Left forelimb (tissue), 1 donor: ENCODE measurements at regions not wholly inside any gene's neighbourhood (a gene's known extent, or its start where the extent isn't known, plus 50 kb on each side); places are given as distances from the start of the nearest gene placed in this dataset.

ENCODE experiments used
- DNase-seq: peaks from one replicate; pipeline ENCODE4 v3.0.0-alpha.2; 2018; ENCODE audit warnings: low spot score

DNA sequence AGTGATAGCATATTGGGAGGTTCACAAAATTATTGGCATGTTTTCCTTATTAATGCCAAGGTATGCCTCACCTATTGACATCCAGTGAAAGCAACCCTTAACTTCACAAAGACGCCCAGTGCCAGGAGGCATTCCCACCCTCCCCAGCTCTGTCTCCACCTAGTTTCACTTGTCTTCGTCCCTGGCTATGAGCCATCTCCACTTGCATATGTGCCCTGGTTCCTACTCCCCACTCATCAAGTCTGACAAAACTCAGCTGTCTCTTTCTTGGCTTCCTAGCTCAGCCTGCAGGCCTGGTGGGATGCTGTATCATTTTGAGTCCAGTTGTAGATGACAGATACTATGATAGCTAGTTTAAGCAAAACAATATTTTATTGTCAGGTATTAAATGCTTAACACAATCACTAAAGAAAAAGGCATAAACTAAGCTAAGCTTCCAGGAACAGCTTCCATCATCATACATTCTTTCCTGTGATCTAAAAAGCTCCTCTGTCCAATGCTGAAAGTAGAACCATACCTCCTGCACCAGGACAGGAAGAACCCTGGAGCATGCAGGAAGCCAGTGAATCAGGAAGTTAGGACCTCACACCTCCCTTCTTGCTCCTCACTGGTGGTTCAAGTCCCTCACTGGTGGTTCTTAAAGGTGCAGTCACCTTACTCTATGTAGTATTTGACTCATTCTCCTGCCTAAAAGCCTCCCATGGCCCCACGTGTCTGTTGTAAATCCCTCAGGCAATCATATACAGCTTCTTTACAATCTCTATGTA is 410.3 kb upstream of the RASGEF1B start:
- no peak for DNase-seq

DNA sequence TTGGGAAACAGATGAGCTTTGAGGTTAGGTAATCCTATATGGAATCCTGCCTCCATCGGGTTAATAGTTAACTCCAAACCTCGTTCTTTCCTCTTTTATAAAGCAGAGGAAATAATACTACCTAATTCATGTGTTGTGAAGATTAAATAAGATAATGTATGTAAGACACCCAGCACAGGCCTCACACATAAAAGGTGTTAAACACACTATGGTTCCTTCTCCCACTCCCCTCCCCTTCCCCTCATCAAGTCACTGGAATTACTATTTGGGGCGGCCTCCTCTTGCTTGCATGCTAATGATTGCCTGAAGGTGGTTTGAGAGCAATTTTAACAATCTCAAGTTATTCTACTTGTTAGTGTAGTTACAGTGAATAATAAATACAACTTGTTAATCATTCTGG is 404.4 kb upstream of the RASGEF1B start:
- DNase-seq: no peak

DNA sequence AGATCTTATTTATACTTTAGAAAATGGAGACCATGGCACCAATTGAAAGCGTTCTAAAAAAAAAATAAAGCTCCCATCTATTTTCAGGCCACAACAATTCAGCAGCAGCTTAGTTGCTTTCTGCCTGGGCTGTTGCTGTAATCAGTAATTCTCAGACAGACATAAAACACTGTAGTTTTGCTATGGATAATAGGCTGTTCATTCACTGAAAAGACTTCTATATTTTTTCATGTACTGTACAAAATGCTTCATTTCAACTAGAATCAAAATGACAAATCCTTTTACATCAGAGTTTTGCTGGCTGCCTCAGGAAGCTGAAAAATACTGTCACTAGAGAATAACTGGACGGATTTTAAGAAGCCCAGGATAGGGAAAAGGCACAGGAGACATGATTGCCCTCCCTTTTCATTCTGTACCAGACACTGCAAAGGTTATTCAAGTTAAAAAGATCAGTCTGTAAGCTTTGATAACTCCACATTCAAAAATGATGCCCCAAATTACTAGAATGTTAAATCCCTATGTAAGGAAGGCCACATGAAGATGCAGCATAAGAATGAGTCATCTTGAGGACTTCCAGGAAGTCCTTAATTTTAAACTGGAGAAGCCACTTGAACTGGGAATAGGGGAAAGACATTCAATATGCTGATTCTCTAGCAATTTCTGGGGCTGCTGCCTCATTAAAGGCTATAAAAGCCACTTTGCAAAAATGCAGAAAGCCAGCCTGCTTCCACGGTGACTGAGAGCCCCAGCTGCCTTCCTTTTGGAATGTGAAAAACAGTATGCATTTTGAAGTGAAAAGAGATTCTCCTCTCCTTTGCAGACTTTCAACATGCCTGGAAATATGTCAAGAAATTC is 403.2 kb upstream of the RASGEF1B start:
- no peak for DNase-seq

DNA sequence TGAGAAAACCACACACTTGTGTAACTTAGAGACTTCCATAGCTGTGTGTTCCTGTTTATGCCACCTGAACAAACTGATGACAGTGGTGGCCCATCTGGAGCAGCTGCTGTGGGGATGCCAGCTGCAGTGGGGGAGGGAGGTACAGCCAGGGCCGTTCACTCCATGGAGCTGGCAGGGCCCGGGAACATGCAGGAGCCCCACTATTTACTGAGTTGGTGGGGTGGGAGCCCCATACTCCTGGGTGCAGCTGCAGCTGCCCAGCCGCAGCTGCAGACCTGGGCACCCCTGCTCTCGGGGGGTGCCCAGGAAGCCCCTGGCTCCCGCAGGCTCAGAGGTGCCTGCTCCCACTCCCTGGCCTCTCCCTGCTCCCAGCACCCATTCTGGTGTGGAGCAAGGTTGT is 398.6 kb upstream of the RASGEF1B start:
- no peak for DNase-seq

DNA sequence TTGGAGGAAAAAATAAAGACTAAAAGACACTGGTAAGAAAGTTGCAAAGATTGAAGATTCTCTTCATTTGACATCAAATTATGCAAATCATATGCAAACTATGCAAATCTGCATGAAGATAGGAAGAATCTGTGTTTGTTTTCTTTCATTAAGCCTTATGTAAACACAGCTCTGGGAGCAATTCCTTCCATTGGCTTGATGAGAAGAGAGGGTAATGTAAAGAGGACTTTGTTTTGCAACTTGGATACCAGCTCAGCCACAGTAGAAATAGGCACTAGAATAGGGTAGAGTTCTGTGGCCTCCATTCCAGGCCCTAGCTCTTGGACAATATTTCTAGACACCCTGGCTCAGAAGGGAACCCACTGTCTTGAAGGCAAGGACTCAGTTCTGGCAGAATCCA is 388.4 kb upstream of the RASGEF1B start:
- no peak for DNase-seq

DNA sequence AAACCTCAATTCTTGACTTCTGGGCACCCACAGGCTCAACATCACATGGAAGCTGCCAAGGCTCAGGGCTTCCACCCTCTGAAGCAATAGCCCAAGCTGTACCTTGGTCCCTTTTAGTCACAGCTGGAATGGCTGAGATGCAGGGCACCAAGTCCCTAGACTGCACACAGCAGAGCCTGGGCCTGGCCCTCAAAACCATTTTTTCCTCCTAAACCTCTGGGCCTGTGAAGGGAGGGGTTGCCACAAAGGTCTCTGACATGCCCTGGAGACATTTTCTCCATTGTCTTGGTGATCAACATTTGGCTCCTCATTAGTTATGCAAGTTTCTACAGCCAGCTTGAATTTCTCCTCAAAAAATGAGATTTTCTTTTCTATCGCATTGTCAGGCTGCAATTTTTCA is 382.7 kb upstream of the RASGEF1B start:
- DNase-seq: no peak

DNA sequence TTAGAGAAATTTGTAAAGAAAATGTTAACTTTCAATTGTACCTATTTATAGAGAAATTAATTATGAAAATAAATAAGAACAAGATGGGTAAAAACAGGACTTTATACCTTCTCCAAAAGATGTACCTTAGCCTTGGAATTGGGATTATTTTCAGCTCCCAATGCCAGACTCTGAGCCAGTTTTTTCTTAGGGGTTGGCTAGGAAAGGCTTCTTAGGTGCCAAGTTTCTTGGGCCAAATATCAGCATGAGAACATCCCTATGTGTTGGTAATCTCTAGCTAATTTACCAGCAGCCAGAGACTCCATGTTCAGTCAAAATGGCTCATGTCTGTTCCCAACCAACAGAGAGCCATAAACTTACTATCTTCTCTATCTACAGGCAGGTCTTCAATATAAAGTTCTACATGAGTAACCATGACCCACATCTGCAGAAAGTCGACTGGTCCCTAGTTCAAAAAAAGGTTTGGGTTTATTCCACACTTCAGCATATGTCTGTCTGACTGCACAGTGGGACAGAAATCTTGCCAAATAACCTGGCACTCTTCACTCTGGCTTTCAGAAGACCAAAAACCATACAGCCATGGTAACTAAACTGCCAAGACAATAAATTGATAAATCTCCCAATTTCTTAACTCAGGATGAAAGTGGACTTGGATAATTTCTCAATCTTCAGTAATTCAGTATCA is 380.5 kb upstream of the RASGEF1B start:
- no peak for DNase-seq

DNA sequence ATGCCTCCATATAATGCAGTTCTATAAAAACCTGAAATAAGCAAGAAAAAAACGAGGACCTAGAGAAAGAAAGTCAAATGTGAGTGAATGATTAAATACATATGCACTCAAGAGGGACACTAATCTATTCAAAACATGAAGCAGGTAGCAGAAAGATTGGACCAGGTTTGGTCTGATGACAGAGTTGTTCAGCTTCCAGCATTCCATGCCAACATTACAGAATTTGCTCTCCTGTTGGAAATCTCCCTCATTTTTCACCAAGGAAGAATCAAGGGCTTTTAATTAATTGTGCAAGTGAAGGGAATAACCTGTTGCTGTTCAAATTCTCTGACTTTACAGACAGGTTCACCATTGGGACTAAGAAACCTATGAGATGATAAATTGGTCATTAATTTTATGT is 379.0 kb upstream of the RASGEF1B start:
- DNase-seq: no peak

DNA sequence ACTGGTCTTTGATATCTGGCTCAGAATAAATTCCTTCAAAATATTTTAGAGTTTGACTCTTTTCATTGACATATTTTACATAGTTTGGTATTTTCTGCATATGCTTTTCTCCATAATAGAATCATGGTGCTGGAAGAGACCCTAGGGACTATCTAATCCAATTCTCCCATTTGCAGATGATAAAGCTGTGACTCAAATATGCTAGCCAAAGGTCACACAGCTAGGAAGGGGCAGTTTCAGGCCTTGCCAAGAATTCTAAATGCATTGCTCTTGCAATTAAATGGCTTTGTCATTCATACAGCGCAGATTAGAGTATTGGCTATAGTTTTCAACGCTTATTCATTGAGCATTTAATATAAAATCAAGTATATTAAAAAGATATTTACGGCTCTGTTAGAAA is 374.1 kb upstream of the RASGEF1B start:
- DNase-seq: no peak

DNA sequence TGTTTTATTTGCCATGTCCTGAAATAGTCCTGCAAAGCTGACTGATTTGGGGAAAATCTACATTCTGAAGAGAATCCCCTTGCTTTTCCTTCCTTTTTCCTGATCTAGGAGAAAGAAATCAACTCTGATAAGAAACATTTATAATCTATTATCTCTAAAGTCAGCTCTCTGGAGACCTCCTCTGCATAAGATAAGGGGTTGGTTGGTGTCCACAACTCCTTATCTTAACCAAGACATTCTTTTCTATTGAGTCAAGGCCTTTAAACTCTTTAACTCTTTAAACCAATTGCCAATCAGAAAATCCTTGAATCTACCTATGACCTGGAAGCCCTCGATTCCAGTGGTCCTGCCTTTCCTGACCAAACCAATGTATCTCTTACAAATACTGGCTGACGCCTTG is 373.6 kb upstream of the RASGEF1B start:
- no peak for DNase-seq

DNA sequence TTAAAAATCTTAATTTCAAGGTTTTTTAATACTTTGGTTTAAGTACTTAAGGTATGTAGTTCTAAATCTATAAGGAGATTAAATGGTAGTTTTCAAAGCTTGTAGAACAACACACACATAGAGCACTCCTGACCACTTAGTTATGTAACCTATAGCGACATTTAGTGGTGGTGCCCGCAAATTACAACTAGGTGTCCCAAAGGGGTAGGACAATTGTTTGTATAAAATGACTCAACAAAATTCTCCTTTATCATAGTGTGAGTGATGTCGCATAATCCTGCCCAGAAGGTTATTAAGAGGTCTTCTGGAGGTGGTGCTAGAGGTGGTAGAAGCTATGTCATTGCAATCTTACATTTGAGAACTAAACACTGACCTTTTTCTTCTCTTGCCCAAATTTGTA is 373.0 kb upstream of the RASGEF1B start:
- no peak for DNase-seq

DNA sequence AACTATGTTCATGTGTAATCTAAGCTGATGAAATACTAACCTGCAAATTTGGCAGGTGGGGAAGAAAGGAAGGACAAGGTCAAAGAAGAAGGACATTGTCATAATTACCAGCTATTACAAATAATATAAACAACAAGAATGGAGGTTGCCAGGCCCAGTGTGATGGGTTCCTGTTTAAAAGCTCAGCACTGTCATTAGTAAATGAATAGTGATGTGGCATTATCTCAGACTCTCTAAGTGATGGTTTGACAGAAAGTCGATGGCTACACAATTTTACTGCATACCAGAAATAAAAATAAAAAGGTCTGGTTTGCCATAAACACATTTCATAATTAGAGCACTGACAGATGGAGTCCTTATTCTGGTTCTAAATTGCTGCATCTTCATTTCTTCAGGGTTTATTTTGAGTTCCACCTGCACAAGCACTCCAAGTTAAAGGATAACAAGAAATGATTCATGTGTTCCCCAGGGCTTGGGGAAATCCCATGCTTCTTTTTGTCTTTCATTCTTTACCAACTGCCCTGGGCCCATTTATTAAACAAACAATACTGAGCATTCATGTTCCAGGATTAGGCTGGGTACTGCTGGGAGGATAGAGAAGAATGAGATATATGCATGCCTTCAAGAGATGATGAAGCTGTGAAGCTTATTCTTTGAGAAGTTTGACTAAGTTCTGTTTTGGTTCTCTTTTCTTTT is 367.8 kb upstream of the RASGEF1B start:
- no peak for DNase-seq

DNA sequence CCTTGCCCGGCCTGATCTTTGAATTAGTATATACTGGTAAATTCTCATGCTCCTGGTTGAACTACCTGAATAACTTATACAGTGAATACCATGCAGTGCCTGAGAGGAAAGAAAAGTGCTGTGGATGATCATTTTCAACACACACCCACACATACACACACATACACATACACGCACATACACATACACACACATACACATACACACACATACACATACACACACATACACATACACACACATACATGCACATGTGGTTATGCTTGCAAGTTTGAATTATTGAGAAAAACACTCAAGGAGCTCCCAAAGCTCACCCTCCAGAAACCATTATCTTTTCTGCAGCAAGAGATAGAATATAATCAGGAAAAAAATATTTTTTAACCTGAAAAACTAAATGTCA is 366.9 kb upstream of the RASGEF1B start:
- no peak for DNase-seq

DNA sequence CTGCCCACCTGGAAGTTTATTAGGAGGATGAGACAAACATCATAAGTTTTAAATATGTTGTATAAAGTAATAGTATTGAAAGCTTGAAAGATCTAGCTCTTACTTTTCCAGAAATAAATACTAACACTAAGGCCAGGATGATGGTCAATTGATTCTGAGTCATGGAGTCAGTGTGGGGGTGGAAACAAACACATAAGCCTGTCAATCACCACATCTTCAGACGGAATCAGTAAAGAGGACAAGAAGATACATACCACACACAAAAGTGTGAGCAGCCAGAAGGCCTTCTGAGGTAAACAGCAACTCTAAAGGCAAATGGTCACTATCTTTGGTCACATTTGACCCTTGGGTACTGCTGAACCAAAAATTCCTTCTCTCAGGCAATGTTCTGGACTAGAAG is 365.0 kb upstream of the RASGEF1B start:
- DNase-seq: no peak

DNA sequence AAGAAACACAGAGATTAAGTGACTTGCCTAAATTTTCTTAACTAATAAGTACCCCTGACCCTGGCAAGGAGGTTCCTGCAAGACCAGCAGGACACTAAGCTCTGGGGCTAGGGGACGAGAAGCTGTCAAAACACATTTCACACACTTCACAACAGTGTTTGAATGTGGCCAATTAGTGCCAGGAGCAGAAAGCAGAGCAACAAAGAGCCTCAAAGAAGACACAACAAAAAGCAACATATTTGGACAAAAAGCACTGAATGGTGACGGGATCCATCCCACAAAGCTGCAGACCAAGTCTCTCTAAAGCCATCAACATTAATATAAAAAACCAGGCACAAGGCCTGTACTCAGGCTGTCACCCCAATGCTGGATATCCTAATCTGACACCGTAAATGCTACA is 361.9 kb upstream of the RASGEF1B start:
- no peak for DNase-seq

DNA sequence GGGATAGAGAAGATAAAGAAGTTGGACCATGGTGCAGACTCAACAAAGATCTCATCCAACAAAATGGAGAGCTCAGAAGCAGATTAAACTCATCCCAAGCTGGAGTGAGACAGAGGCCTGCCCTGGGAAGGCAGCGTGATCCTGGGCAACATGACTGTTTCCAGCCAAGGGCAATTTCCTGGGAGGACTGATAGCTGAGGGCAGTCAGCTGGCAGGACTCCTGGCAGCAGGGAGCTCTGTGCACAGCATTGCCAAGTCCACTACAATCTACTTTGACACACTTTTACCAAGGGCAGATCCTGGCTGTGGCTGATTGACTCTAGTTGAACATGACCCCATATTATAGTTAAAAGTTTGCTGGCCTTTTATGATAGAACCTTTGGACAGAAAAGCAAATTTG is 357.3 kb upstream of the RASGEF1B start:
- no peak for DNase-seq

DNA sequence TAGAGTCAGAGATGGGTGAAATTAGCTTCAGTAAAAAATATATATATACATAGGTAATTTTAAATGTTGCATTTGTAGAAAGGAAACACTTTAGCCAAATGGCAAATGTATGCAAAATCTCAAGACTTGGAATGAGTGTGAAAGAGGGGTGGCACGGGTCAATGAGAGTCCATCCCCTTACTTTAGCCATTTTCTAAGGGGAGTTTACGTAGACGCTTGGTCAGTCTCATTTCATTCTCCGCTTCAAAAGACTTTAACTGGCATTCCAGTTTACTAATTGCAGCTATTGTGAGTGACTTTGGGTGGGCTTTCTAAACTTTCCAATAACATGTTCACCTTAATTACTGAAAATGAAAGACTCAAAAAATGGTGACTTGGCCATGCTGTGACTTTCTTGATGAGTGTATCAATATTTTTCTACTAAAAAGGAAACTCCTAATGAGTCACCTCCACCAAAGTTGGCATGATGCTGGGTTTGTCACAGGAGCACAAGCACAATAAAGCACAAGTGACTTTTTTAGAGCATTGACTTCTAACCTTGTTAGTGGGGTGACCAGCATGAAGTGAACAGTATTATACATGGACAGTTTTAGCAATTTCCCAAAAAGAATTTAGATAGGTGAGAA is 356.0 kb upstream of the RASGEF1B start:
- DNase-seq: no peak

DNA sequence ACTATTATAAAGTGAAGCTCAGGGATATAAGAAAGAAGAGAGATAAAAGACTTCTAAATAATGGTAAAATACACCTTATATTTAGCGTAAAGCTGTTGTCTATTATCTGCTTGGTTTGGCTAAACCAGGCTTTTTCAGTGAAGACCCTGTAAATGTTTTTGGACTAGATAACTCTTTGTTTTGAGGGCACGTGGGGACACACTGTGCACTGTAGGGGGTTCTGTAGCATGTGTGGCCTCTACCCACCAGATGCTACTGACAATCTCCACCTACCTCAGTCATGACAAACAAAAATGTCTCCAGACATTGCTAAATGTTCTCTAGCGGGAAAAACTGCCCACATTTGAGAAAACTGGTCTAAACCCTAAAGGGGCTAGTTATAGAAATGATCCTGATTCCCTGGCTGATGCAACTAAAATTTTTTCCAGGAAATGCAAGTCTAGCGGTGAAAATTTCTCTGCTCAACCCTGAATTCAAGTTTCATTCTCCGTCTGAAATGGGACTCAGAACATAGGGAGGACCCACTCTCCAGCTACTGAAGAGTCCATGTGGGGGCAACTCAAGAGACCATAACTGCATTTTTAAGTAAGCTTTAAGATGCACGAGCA is 355.2 kb upstream of the RASGEF1B start:
- no peak for DNase-seq

DNA sequence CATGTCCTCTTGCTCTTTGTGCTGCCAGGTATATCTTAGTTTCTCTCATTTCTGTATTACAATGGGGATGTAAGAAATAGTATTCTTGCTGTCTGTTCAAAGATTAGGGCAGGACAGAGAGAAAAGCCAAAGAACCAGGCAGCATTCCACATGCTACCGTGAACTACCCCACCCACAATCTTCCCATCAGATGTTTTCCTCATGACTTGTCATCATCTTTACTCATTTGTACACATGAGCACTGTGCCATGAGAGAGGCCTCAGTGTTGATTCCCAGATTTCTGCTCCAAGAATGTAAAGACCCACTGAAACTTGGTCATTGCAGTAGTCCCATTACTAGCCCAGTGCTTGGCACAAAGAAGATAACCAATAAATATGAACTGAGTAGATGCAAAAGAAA is 354.6 kb upstream of the RASGEF1B start:
- DNase-seq: no peak

DNA sequence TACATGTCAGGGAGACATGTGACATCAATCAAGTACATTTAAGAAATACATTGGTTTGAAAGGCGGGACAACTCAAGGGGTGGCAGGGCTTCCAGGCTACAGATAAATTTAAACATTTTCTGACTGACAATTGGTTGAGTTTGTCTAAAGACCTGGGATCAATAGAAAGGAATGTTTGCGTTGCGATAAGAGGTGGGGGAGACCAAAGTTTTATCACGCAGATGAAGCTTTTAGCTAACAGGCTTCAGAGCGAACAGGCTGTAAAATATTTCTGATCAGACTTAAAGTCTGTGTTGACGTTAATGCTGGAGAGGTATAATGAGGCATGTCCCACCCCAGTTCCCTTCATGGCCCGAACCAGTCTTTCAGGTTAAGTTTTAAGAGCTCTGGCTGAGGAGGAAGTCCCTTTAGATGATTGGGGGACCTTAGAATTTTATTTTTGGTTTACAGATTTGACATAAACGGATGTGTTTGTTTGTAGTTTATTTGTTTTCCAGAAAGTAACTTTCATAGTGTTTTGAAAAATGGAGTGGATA is 346.7 kb upstream of the RASGEF1B start:
- DNase-seq: no peak
